Type B pancreatic cell (in vitro differentiated cells): ENCODE measurements at regions not wholly inside any gene's neighbourhood (a gene's known extent, or its start where the extent isn't known, plus 50 kb on each side); places are given as distances from the start of the nearest gene placed in this dataset.

ENCODE experiments used
- DNase-seq: peaks from one replicate; pipeline ENCODE4 v3.0.0; 2021; ENCODE audit warnings: mixed read lengths; ENCODE audit not compliant: unreplicated experiment; ENCODE audit errors: extremely low spot score
- H3K27ac Mint-ChIP-seq: 2 replicates; pipeline ENCODE4 v1.8.0; 2021; ENCODE audit warnings: mild to moderate bottlenecking, mixed read lengths
- H3K27me3 Mint-ChIP-seq: 2 replicates; pipeline ENCODE4 v1.8.0; 2021; ENCODE audit warnings: mixed read lengths
- H3K36me3 Mint-ChIP-seq: 2 replicates; pipeline ENCODE4 v1.8.0; 2021; ENCODE audit warnings: mixed read lengths
- H3K4me1 Mint-ChIP-seq: one replicate; pipeline ENCODE4 v1.8.0; 2021; ENCODE audit warnings: mixed read lengths; ENCODE audit not compliant: unreplicated experiment
- H3K4me3 Mint-ChIP-seq: 2 replicates; pipeline ENCODE4 v1.8.0; 2021; ENCODE audit warnings: mild to moderate bottlenecking, mixed read lengths
- H3K9me3 Mint-ChIP-seq: 2 replicates; pipeline ENCODE4 v1.8.0; 2021; ENCODE audit warnings: mixed read lengths
- TF ChIP-seq, protein P1 (sequence below): fragments of 200-600 bp; sonication (generic); conservative IDR thresholded peaks from 2 replicates; pipeline ENCODE4 v1.5.0; 2021; ENCODE audit warnings: antibody characterized with exemption, mild to moderate bottlenecking

DNA sequence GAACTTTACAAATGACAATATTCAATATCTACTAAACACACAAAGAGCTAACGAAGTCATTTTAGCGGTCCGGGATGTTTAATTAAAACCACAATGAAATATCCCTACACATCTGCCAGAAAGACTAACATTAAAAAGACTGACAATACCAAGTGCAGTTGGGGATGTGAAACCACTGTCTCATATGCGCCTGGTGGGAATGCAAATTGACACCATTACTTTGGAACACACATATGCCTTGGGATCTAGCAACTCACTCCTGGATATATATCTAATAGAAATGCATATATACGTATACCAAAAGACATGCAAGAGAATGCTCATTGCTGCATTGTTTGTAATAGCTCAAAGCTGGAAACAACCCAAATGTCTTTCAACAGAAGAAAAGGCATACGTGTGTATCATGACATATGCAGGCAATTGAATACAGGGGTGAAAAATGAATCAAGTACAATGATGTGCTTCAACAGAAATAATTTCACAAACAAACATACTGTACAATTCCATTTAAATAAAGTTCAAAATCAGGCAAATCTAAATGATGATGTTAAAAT is 153.3 kb downstream of the CARTPT start:
- H3K27me3 Mint-ChIP-seq = no peaks in the 10 kb centered on the region

DNA sequence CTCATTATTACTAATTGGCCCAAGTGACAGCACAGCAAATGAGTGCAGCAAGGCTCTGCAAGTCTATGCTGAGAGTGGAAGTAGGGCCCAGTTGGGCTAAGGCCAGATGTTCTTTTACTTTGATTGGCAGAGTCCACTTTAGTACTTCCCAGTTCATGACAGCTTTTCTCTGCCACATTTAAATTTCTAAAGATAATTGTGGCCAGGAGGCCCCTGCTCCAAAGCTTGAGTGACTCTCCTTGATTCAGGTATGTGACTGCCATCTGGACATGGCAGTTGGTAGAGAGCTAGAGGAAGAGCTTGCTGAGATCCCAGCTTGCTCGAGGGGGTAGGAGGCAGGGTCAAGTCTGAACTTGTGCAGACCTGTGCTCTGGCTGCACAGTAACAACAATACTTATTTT is 154.1 kb downstream of the CARTPT start:
- H3K27me3 Mint-ChIP-seq = no peaks in the 10 kb centered on the region
- no peak overlapping the region for H3K4me3 Mint-ChIP-seq
- peaks cover 5% of the 10 kb centered on the region for H3K4me1 Mint-ChIP-seq
- H3K36me3 Mint-ChIP-seq = no peaks in the 10 kb centered on the region
- H3K27ac Mint-ChIP-seq = peak overlapping the region; percentile 52
- TF ChIP-seq, protein P1, sequence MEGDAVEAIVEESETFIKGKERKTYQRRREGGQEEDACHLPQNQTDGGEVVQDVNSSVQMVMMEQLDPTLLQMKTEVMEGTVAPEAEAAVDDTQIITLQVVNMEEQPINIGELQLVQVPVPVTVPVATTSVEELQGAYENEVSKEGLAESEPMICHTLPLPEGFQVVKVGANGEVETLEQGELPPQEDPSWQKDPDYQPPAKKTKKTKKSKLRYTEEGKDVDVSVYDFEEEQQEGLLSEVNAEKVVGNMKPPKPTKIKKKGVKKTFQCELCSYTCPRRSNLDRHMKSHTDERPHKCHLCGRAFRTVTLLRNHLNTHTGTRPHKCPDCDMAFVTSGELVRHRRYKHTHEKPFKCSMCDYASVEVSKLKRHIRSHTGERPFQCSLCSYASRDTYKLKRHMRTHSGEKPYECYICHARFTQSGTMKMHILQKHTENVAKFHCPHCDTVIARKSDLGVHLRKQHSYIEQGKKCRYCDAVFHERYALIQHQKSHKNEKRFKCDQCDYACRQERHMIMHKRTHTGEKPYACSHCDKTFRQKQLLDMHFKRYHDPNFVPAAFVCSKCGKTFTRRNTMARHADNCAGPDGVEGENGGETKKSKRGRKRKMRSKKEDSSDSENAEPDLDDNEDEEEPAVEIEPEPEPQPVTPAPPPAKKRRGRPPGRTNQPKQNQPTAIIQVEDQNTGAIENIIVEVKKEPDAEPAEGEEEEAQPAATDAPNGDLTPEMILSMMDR = no peak
- peaks cover 7% of the 10 kb centered on the region for H3K9me3 Mint-ChIP-seq
- no peak for DNase-seq

More for the DNA sequence above, 153.3 kb downstream of the CARTPT start:
- no peak for DNase-seq
- Mint-ChIP-seq H3K4me1 (peaks cover 5% of the 10 kb centered on the region), H3K9me3 (peaks cover 7% of the 10 kb centered on the region), H3K36me3 (no peaks in the 10 kb centered on the region), H3K4me3 (no peak overlapping the region), H3K27ac (no peak overlapping the region)
- TF ChIP-seq, protein P1 = no peak

DNA sequence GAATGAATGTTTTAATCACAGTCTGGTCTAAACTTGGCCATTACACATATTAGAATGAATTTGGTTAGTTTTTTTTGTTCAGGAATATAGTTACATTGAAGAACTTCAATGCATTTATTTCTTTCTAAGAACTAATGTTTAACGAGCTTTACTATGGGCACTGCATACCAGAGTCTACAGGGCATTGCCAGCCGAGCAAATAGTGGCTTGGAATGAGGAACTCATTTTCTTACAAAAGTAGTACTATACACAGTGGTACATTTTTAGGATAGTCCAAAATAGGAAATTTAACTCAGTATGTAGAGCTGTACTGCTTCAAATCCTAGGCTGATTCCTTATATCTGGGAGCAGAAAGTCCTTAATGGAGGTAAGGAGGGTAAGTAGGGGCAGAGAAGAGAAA is 155.4 kb downstream of the CARTPT start:
- H3K4me1 Mint-ChIP-seq = peaks cover 5% of the 10 kb centered on the region
- TF ChIP-seq, protein P1 = no peak
- H3K4me3 Mint-ChIP-seq = no peak overlapping the region
- H3K27me3 Mint-ChIP-seq = no peaks in the 10 kb centered on the region
- no peak for DNase-seq
- peaks cover 7% of the 10 kb centered on the region for H3K9me3 Mint-ChIP-seq
- no peaks in the 10 kb centered on the region for H3K36me3 Mint-ChIP-seq
- peak overlapping the region; percentile 52 for H3K27ac Mint-ChIP-seq

DNA sequence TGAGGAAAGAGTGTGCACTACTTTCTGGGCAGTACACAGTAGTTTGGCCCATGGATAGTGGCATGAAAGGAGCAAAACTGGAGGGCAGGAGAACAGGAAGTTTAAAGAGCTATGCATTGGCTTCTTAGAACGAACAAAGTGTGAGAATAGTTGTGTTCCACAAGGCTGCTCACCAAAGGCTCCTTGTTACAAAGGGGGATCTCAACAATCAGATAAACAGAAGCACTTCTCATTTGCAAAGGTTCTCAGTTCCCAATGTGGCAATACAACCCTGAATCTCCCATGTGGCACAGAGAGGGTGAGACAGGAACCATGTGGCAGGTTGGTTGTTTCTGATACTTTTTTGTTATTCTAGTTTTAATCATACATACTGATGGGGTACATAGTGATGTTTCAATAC is 158.4 kb downstream of the CARTPT start:
- Mint-ChIP-seq H3K9me3 (peaks cover 7% of the 10 kb centered on the region), H3K4me1 (peaks cover 18% of the 10 kb centered on the region), H3K36me3 (no peaks in the 10 kb centered on the region), H3K27ac (no peak overlapping the region), H3K27me3 (peaks cover 9% of the 10 kb centered on the region), H3K4me3 (no peak overlapping the region)
- DNase-seq = no peak
- TF ChIP-seq, protein P1 = no peak

DNA sequence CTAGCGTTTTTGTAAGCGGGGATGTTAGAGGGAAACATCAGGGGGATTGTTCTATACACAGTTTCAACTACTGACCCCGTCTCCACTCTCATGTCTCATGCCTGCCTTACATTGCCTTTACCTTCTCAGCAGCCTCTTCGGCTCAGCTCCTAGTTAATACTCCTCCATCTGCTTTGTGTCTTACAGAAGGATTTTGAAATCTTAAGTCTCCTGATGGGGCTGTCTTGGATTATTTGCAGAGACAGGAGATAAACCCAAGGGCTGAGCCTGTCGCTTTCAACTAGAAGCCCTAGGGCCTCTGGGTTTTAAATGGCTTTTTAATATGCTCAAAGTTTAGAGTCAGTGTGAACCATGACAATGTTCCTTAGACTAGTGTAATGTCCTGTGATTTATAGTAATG is 161.5 kb downstream of the CARTPT start:
- no peaks in the 10 kb centered on the region for H3K36me3 Mint-ChIP-seq
- no peaks in the 10 kb centered on the region for H3K9me3 Mint-ChIP-seq
- peaks cover 18% of the 10 kb centered on the region for H3K4me1 Mint-ChIP-seq
- no peak overlapping the region for H3K27ac Mint-ChIP-seq
- DNase-seq = no peak
- peaks cover 9% of the 10 kb centered on the region for H3K27me3 Mint-ChIP-seq
- H3K4me3 Mint-ChIP-seq = no peak overlapping the region
- TF ChIP-seq, protein P1 = no peak
